K562 (cell line): ENCODE measurements at regions not wholly inside any gene's neighbourhood (a gene's known extent, or its start where the extent isn't known, plus 50 kb on each side); places are given as distances from the start of the nearest gene placed in this dataset.

ENCODE experiments used
- ATAC-seq: fragments of 200-7000 bp; cut with Tn5 transposase; 3 replicates; pipeline ENCODE4 v1.9.1; 2020; ENCODE audit warnings: moderate library complexity
- BruUV-seq: library from RNA; stranded (reverse); fragments of 400-500 nt; replicated peaks from 2 replicates; lab custom pipeline; 2021; lab: Mats Ljungman, UMichigan
- CTCF ChIA-PET: fragments of 300-600 bp; formaldehyde crosslinking; extraction: SDS; loops from one replicate; lab custom pipeline; 2021; ENCODE audit warnings: low intra/inter-chr PET ratio; lab: Yijun Ruan, JAX
- POLR2A ChIA-PET: fragments of 300-600, 350-650 bp; sonication (Branson Sonifier 250); formaldehyde crosslinking; extraction: SDS; loops from one replicate; lab custom pipeline; 2021; ENCODE audit warnings: antibody characterized with exemption, inconsistent platforms; lab: Yijun Ruan, JAX
- DNase-seq, 4 experiments: peaks; one replicate each; pipeline versions ENCODE4 v3.0.0 to v3.0.0-alpha.2; 2011 to 2018; ENCODE audit warnings: low spot score in 3 of 4, mixed read lengths in 3 of 4; ENCODE audit errors: extremely low read depth in 1 of 4
- FAIRE-seq: peaks from 2 replicates; lab custom pipeline; 2011; peaks lifted over from hg19 to GRCh38; lab: Jason Lieb, UNC
- H2AFZ ChIP-seq: 2 replicates; pipeline ENCODE4 v1.6.0; 2011; ENCODE audit warnings: low read depth, low read length, control low read depth, inconsistent platforms
- H3K27ac ChIP-seq: fragments of 200-600 bp; 3 replicates; pipeline ENCODE4 v1.8.0; 2011; ENCODE audit warnings: low read depth, mild to moderate bottlenecking, control low read depth, inconsistent platforms, low read length, moderate library complexity, mixed read lengths; ENCODE audit errors: extremely low read depth
- H3K27me3 ChIP-seq, 2 experiments: fragments of 300-600 bp in 1 of 2; 2 replicates in 1 of 2; 3 replicates in 1 of 2; pipeline versions ENCODE4 v1.6.0 to v1.8.0; 2011; ENCODE audit warnings: inconsistent platforms in 2 of 2, low read length in 2 of 2, mild to moderate bottlenecking in 1 of 2, mixed read lengths in 1 of 2, moderate library complexity in 1 of 2; ENCODE audit not compliant: control insufficient read depth in 2 of 2, insufficient read depth in 2 of 2
- H3K36me3 ChIP-seq: fragments of 300-600 bp; 3 replicates; pipeline ENCODE4 v1.8.0; 2011; ENCODE audit warnings: mild to moderate bottlenecking, low read length, inconsistent platforms; ENCODE audit not compliant: control insufficient read depth, insufficient read depth
- H3K4me1 ChIP-seq, 2 experiments: fragments of 200-600 bp in 1 of 2; replicated peaks in 1 of 2; 2 replicates in 1 of 2; 3 replicates in 1 of 2; pipeline versions ENCODE4 v1.5.1 to v1.8.0; 2011; ENCODE audit warnings: inconsistent platforms in 2 of 2, low read length in 2 of 2, mild to moderate bottlenecking in 1 of 2, mixed read lengths in 1 of 2, moderate library complexity in 1 of 2; ENCODE audit not compliant: control insufficient read depth in 2 of 2, insufficient read depth in 2 of 2
- H3K4me2 ChIP-seq: 2 replicates; pipeline ENCODE4 v1.6.1; 2011; ENCODE audit warnings: low read length, control low read depth, inconsistent platforms, mixed read lengths; ENCODE audit not compliant: insufficient read depth
- H3K4me3 ChIP-seq: fragments of 200-600 bp; sonication (generic), shearing (Covaris generic); 2 replicates; pipeline ENCODE4 v1.5.1; 2016; ENCODE audit warnings: control low read depth, inconsistent platforms
- H3K79me2 ChIP-seq: fragments of 200-600 bp; 3 replicates; pipeline ENCODE4 v1.8.0; 2011; ENCODE audit warnings: low read length, inconsistent platforms; ENCODE audit not compliant: control insufficient read depth, insufficient read depth
- H3K9ac ChIP-seq, 2 experiments: 2 replicates each; pipeline versions ENCODE4 v1.6.0 to v1.6.1; 2011; ENCODE audit warnings: low read depth in 2 of 2, low read length in 2 of 2, control low read depth in 1 of 2, inconsistent platforms in 1 of 2, mild to moderate bottlenecking in 1 of 2, mixed read lengths in 1 of 2; ENCODE audit not compliant: insufficient read depth in 1 of 2
- H3K9me1 ChIP-seq: one replicate; pipeline ENCODE4 v1.6.0; 2011; ENCODE audit warnings: inconsistent platforms, mild to moderate bottlenecking, low read length, moderate library complexity; ENCODE audit not compliant: control insufficient read depth, insufficient read depth
- H3K9me3 ChIP-seq: replicated peaks from 2 replicates; pipeline ENCODE4 v1.5.1; 2011; ENCODE audit warnings: low read depth, low read length, inconsistent platforms; ENCODE audit not compliant: control insufficient read depth, insufficient read depth
- H4K20me1 ChIP-seq: replicated peaks from 2 replicates; pipeline ENCODE4 v1.6.1; 2011; ENCODE audit warnings: low read length, inconsistent platforms, mixed read lengths; ENCODE audit not compliant: control insufficient read depth, insufficient read depth
- CHD2 ChIP-seq: IDR thresholded peaks from 2 replicates; pipeline ENCODE4 v1.6.1; 2011; ENCODE audit warnings: low read depth, low read length
- HCFC1 ChIP-seq: IDR thresholded peaks from 2 replicates; pipeline ENCODE4 v1.6.1; 2012; ENCODE audit warnings: low read depth, low read length, improper control_type of control experiment
- HMGN3 ChIP-seq: IDR thresholded peaks from 2 replicates; pipeline ENCODE4 v1.6.1; 2011; ENCODE audit warnings: borderline replicate concordance, low read depth, mild to moderate bottlenecking, mixed read lengths, low read length; ENCODE audit not compliant: insufficient read length; ENCODE audit errors: extremely low read depth
- KLF16 ChIP-seq: IDR thresholded peaks from 2 replicates; pipeline ENCODE4 v1.6.1; 2016; ENCODE audit warnings: antibody characterized with exemption
- MNT ChIP-seq, 2 experiments: fragments of 450-650 bp; conservative IDR thresholded peaks; 2 replicates each; pipeline ENCODE4 v1.6.1; 2017; ENCODE audit warnings: mild to moderate bottlenecking in 2 of 2, moderate library complexity in 2 of 2
- RBM34 ChIP-seq: fragments of 200-400 bp; formaldehyde crosslinking; IDR thresholded peaks from 2 replicates; pipeline ENCODE4 v1.6.1; 2018; ENCODE audit warnings: low read length, borderline replicate concordance; ENCODE audit not compliant: insufficient read depth
- TGIF2 ChIP-seq: sonication (generic); formaldehyde crosslinking; IDR thresholded peaks from 2 replicates; pipeline ENCODE4 v1.8.1; 2022; ENCODE audit warnings: mild to moderate bottlenecking, missing genetic modification reagents, moderate library complexity
- THRA ChIP-seq: fragments of 450-650 bp; IDR thresholded peaks from 2 replicates; pipeline ENCODE4 v1.6.1; 2017; ENCODE audit warnings: mild to moderate bottlenecking, moderate library complexity
- ZBTB34 ChIP-seq: fragments of 250-450 bp; sonication (Bioruptor Pico); IDR thresholded peaks from 2 replicates; pipeline ENCODE4 v1.8.0; 2021; ENCODE audit warnings: mild to moderate bottlenecking, moderate library complexity
- ZNF232 ChIP-seq: sonication (generic); formaldehyde crosslinking; IDR thresholded peaks from 2 replicates; pipeline ENCODE4 v1.8.0; 2022; ENCODE audit warnings: mild to moderate bottlenecking, missing genetic modification reagents
- ZNF316 ChIP-seq: fragments of 450-650 bp; IDR thresholded peaks from 2 replicates; pipeline ENCODE4 v1.6.1; 2016
- ZNF586 ChIP-seq: fragments of 450-650 bp; formaldehyde crosslinking; conservative IDR thresholded peaks from 2 replicates; pipeline ENCODE4 v1.4.0; 2020; ENCODE audit warnings: mild to moderate bottlenecking, moderate library complexity
- WGBS: fragments of 100-300 bp; shearing (Covaris generic); methylation state at CpG from one replicate; pipeline ENCODE4 v1.1.6; 2016; ENCODE audit warnings: low coverage, mixed read lengths; ENCODE audit not compliant: insufficient coverage; ENCODE audit errors: missing lambda C conversion rate; 5-methylcytosine and 5-hydroxymethylcytosine counted together
- in situ Hi-C: fragments of 300-500 bp; cut with MboI; formaldehyde crosslinking; loops from 4 replicates; pipeline ENCODE4 v1.15.0; 2018; ENCODE audit warnings: inconsistent platforms, mixed read lengths
- intact Hi-C: fragments of 100-400 bp; cut with micrococcal nuclease; formaldehyde crosslinking; loops from 2 replicates; pipeline ENCODE4 v1.14.2; 2022

- no peak for FAIRE-seq
- no peak for ATAC-seq
- no peaks in the 10 kb centered on the region; the same call in 1 of the 2 replicates for H4K20me1 ChIP-seq
- H3K79me2 ChIP-seq = no peaks in the 10 kb centered on the region
- no peak overlapping the region for H3K27ac ChIP-seq
- H3K9me1 ChIP-seq = no peaks in the 10 kb centered on the region
- no peak overlapping the region for H2AFZ ChIP-seq
- peaks cover 8 to 61% of the 10 kb centered on the region in 2 experiments; a peak in 4 of 5 replicates for H3K27me3 ChIP-seq
- H3K4me1 ChIP-seq = peaks cover 0 to 13% of the 10 kb centered on the region in 2 experiments; a peak in 2 of 5 replicates
- no peaks in the 10 kb centered on the region for H3K9me3 ChIP-seq
- no peak for DNase-seq
- H3K4me2 ChIP-seq = no peak overlapping the region
- no peak overlapping the region for H3K4me3 ChIP-seq
- H3K36me3 ChIP-seq = no peaks in the 10 kb centered on the region
- CTCF ChIA-PET = no interaction called here
- intact Hi-C loops = no loop called here
- TF ChIP-seq HCFC1 = no peak
- POLR2A ChIA-PET = no interaction called here
- no TSS peak for BruUV-seq
- in situ Hi-C loops = no loop called here
- WGBS = 2% methylated on average over 22 of the region's 29 CpGs
- no peak overlapping the region for H3K9ac ChIP-seq
Measured at GRCh38 chr10:133020193-133020817, 67.4 kb upstream of the ADGRA1 start.

GRCh38 chr10:133019651-133020050, 68.1 kb upstream of the ADGRA1 start:
- BruUV-seq = no TSS peak
- in situ Hi-C loops = no loop called here
- FAIRE-seq = no peak
- H3K79me2 ChIP-seq = no peaks in the 10 kb centered on the region
- no peak for ATAC-seq
- H3K36me3 ChIP-seq = no peaks in the 10 kb centered on the region
- peaks cover 0 to 13% of the 10 kb centered on the region in 2 experiments; a peak in 2 of 5 replicates for H3K4me1 ChIP-seq
- POLR2A ChIA-PET = interaction anchor here (0.5 kb wide), 1 partner anchor 1098 kb away, joined by 3 read pairs; no protein-coding TSS in a partner anchor
- intact Hi-C loops = no loop called here
- H3K4me2 ChIP-seq = no peak overlapping the region
- no peaks in the 10 kb centered on the region for H3K9me1 ChIP-seq
- H3K9ac ChIP-seq = no peak overlapping the region
- 0% methylated on average over 12 of the region's 14 CpGs for WGBS
- no peaks in the 10 kb centered on the region for H3K9me3 ChIP-seq
- no peak overlapping the region for H3K27ac ChIP-seq
- peaks cover 4 to 59% of the 10 kb centered on the region in 2 experiments; a peak in 4 of 5 replicates for H3K27me3 ChIP-seq
- no peak overlapping the region for H3K4me3 ChIP-seq
- no peak for DNase-seq
- CTCF ChIA-PET = no interaction called here
- no peaks in the 10 kb centered on the region; the same call in 1 of the 2 replicates for H4K20me1 ChIP-seq
- H2AFZ ChIP-seq = no peak overlapping the region
- TF ChIP-seq THRA (no peak), MNT (conservative IDR thresholded peaks at IDR 0.05) (no peak), ZNF586 (CRISPR knock-in tag) (no peak), ZNF316 (no peak), RBM34 (no peak), HMGN3 (no peak), KLF16 (no peak), ZNF232 (no peak), TGIF2 (CRISPR knock-in tag) (no peak), CHD2 (no peak), ZBTB34 (CRISPR knock-in tag) (no peak)
